ENCODE measurements at regions not wholly inside any gene's neighbourhood (a gene's known extent, or its start where the extent isn't known, plus 50 kb on each side); places are given as distances from the start of the nearest gene placed in this dataset.
A peak's percentile ranks its signal among the peaks of the same experiment; 100 is the strongest.

DNA sequence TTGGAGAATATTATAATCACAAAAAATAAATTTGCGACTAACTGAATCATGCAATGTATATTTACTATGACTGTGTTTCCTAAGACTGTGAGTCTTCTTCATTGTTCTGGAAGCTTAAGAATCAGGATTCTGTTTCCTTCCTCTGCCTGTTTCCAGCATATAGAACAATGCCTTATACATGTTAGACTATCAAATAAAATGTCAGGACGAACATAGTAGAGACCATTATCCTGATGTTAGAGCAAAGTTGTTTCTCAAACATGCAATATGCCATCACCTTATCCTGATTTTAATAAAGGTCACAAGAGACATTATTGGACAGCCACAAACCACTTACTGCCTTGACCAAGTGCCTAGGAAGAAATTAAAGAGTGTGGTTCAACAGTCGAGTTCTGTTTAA is 457.4 kb upstream of the AGTR1 start:
- no peak for FAIRE-seq

DNA sequence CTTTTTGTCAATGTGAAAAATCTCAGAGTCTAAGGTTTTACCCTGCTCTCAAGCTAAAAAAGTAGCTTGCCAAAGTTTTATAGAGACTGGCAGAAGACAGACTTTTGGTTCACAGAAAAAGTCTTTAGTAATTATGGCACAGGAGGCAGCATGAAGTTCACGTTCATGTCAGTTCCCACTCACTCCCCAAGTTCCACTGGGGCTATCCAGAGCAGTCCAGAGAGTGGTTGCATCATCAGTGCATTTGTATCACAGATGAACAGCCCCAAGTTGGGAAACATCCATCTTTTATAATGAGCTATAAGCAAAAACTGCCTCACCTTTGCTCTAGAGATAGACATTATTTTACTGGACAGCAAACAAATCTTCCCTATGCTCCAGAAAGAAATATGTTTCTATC is 454.1 kb upstream of the AGTR1 start:
- FAIRE-seq: no peak

DNA sequence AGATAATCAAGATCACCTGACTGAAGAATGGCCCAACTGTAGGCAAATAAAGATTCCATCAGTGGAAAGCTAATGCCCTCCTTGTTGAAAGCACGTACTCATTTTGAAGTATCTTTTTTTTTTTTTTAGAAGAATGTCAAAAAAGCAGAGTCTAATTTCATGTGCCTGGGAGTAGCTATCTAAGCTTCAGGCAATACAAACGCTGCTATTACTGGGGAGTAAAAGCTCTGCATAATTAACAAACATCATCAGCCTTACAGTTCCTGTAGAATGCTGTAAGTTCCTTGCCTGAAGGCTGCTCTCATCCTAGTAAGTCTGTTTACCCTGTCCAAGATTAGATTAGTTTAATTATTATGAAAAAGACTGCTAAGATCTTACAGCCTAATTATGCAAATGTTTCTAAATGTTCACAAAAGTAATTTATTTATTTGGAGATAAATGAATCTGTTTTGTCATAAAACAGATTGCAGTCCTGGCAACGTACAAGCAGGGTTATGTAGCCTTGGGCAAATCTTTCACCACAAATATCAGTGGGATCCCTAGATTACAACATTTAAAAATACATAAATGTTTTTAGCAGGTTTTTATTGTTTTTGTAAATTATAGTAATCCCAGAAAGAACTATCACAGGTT is 451.3 kb upstream of the AGTR1 start:
- no peak for FAIRE-seq

GRCh38 chr3:148253713-148254112 is 444.0 kb upstream of the AGTR1 start:
- no peak for FAIRE-seq

GRCh38 chr3:148254402-148254801 is 443.3 kb upstream of the AGTR1 start:
- FAIRE-seq: no peak

DNA sequence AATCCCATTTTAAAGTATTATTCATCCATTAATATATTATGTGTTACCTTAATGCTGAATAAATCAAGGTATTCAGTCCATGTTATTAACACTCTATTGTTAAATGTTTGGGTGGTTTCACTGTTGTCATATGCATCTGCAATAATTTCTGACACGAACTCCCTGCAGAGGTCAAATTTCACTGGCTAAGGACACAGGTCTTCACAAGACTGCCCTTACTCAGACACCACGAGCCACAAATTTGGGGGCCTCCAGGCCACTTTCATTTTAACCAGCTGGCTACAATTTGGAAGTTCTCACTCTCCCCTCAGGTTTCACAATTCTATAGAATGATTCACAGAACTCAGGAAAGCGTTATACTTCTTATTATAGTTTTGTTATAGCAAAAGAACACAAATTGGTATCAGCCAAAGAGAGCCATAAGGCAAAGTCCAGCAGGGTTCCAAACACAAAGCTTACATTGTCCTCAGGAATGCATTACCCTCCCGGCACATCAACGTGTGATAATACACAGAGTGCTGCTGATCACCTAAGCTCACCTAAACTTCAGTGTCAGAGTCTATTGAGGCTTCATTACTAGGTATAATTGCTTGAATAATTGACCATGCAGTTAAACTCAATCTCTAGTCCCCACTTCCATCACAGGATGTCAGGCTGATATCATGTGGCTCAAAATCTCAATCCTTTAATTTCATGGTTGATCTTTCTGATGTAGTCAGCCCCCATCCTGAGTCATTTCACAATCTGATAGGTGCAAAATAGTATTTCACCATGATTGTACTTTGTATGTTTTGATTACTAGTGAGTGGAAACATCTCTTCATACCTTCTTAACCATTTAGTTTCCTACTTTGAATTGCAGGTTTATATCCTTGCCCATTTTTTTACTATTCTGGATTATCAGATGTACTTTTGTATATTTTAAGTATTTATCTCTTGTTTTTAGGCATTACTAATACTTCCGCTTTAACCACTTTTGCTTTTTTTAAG is 441.4 kb upstream of the AGTR1 start:
- no peak for FAIRE-seq

- no peak for FAIRE-seq
Measured at GRCh38 chr3:148262980-148263379, 434.7 kb upstream of the AGTR1 start.

DNA sequence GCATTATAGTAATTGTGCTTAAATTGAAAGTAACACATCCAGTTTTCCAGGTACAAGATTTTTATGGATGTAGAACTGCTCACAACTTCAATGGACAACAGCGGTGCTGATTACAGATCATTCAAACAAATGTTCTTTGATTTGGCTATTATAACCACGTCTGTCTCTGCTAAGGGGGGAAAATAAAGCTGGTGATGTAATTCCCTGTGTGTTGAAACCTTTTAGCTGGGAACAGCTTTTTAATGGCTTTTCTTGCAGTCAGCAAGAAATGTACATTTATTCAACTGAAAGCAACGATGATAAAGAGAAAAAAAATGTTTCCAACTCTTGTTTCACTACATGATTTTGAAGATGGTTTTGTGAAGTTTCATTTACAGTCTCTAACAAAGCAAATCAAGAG is 431.9 kb upstream of the AGTR1 start:
- peak; percentile 83 for FAIRE-seq

DNA sequence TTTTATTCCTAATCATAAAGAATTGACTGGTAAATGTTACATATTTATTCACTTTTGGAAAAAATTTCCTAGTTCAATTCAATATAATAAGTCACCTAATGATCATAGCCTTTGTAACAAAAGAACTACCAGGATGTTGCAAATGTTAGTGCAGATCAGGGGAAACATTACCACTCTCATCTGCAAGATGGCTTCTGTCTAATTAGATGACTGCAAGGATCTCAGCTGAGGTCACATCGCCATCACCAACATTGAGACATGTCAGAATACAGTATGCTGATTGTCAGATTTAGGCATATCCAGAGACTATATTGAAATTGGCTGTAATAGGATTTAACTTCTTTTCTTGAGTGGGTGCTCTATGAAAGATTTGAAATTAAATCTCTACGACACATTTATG is 431.4 kb upstream of the AGTR1 start:
- FAIRE-seq: no peak

GRCh38 chr3:148269816-148270215 is 427.9 kb upstream of the AGTR1 start:
- FAIRE-seq: no peak

DNA sequence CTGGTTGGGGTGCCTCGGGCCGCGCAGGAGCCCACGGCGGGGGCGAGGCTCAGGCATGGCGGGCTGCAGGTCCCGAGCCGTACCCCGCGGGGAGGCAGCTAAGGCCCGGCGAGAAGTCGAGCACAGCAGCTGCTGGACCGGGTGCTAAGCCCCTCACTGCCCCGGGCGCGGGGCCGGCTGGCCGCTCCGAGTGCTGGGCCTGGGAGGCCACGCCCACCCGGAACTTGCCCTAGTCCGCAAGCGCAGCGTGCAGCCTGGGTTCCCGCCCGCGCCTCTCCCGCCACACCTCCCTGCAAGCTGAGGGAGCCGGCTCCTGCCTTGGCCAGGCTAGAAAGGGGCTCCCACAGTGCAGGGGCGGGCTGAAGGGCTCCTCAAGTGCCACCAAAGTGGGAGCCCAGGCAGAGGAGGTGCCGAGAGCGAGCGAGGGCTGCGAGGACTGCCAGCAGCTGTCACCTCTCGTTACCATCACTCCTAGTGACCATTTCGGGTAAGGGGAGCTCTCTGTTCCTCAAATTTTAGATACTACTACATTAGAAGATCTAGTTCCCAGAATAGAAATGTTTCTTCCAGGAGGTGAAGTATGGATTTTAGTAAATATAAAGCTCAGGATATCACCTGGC is 417.0 kb upstream of the AGTR1 start:
- no peak for FAIRE-seq

DNA sequence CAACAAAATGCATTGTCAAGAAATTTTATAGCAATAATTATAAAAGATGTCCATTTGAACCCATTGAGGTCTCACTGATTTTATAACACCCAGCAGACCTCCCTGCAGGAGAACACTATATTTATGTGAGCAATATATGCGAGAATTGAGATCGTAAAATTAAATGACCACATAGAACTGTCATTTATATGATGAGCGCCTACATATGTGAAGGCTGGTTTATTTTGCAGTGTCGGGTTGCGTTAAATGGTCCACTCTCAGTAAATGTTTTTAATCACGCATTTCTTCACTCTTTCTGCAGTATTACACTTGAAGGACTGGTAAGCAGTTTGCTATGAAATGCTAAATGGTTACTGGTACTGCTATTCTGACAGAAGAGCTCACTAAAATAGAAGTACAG is 408.5 kb upstream of the AGTR1 start:
- FAIRE-seq: no peak

GRCh38 chr3:148297013-148297412 is 400.7 kb upstream of the AGTR1 start:
- FAIRE-seq: no peak

- FAIRE-seq: no peak
Measured at GRCh38 chr3:148307443-148307843, 390.3 kb upstream of the AGTR1 start.

DNA sequence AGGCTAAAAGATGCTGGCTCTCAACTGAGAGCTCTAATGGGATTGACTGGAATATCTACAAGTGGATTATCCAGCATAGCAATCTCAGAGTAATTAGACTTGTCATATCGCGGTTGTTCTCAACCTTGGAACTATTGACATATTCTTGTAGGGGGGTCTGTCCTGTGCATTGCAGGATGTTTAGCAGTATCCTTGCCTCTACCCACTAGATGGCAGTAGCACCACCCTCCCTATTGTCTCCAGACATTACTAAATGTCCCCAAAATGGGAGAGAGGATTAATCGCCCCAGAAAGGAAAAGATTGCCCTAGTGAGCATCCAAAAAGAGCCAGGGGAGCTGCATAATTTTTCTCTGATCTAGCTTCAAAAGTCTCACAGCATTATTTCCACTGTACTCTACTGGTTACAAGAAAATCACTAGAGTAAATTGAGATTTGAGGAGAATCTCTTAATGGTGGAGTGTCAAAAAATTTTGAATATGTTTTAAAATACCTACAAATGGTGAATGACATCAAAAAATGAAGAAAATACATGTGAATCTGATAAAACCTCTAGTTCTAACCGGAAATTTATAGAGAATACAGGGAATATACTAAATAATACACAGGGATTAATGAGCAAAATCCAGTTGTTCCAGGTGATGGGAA is 388.2 kb upstream of the AGTR1 start:
- peak; percentile 68 for FAIRE-seq

DNA sequence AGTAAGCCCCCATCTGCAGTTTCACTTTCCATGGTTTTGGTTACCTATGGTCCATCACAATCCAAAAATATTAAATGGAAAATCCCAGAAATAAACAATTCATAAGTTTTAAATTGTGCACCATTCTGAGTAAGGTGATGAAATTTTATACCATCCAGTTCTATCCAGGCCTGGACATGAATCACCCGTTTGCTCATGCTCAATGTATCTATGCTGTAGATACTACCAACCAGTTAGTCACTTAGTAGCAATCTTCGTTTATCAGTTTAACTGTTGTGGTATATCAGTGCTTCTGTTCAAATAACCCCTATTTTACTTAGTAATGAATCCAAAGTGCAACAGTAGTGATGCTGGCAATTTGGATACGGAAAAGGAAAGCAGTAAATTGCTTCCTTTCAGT is 381.9 kb upstream of the AGTR1 start:
- FAIRE-seq: no peak

- no peak for FAIRE-seq
Measured at GRCh38 chr3:148318240-148318639, 379.5 kb upstream of the AGTR1 start.

- no peak for FAIRE-seq
Measured at GRCh38 chr3:148319161-148319915, 378.4 kb upstream of the AGTR1 start.

GRCh38 chr3:148319960-148320359 is 377.7 kb upstream of the AGTR1 start:
- no peak for FAIRE-seq

- FAIRE-seq: no peak
Measured at GRCh38 chr3:148329481-148330235, 368.0 kb upstream of the AGTR1 start.

DNA sequence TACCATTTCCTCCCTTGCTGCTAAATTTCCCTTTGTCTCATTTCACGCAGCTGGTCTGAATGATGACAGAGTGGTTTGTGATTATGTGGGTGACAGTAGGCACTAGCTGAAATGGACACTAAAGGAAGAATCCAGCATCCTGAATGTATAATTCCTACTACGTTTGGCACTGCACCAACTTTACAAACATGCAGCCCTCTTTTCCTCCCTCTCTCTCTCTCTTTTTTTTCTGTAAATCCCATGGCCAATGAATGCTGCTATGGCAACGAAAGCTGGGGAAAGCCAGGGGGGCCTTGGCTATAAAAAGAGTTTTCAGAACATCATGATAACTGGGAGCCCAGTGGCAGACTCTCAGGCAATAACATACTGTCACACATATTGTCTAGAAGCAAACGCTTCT is 367.2 kb upstream of the AGTR1 start:
- FAIRE-seq: no peak
